T-helper 17 cell (primary cell): ENCODE measurements at regions not wholly inside any gene's neighbourhood (a gene's known extent, or its start where the extent isn't known, plus 50 kb on each side); places are given as distances from the start of the nearest gene placed in this dataset.

Experiments used
- ATAC-seq: fragments of 150-1000 bp; cut with Tn5 transposase; 2 replicates; pipeline ENCODE4 v1.10.0; 2021; ENCODE audit warnings: mild to moderate bottlenecking, moderate library complexity
- DNase-seq, 3 donors: peaks; one replicate each; pipeline versions ENCODE4 v3.0.0 to v3.0.0-alpha.2; 2020 to 2021
- H3K9me3 ChIP-seq: one replicate; pipeline ENCODE4 v1.7.0; 2013; ENCODE audit warnings: low read length, mild to moderate bottlenecking; ENCODE audit not compliant: control insufficient read depth, poor library complexity, severe bottlenecking
- H3K27ac Mint-ChIP-seq: one replicate; pipeline ENCODE4 v1.8.0; 2022; ENCODE audit warnings: mild to moderate bottlenecking, moderate library complexity, mixed read lengths
- H3K27me3 Mint-ChIP-seq: one replicate; pipeline ENCODE4 v1.8.0; 2022; ENCODE audit warnings: mixed read lengths
- H3K36me3 Mint-ChIP-seq: one replicate; pipeline ENCODE4 v1.8.0; 2022; ENCODE audit warnings: low read depth, mixed read lengths
- H3K4me1 Mint-ChIP-seq: one replicate; pipeline ENCODE4 v1.8.0; 2022; ENCODE audit warnings: mild to moderate bottlenecking, mixed read lengths
- H3K4me3 Mint-ChIP-seq: one replicate; pipeline ENCODE4 v1.8.0; 2022; ENCODE audit warnings: mild to moderate bottlenecking, moderate library complexity, mixed read lengths

- no peaks in the 10 kb centered on the region for H3K9me3 ChIP-seq
- peak overlapping the region; percentile 32 for H3K4me3 Mint-ChIP-seq
- DNase-seq = no peak
- no peaks in the 10 kb centered on the region for H3K27me3 Mint-ChIP-seq
- H3K27ac Mint-ChIP-seq = peak overlapping the region; percentile 14
- ATAC-seq = peak; percentile 50
- H3K4me1 Mint-ChIP-seq = peaks cover 5% of the 10 kb centered on the region
- H3K36me3 Mint-ChIP-seq = no peaks in the 10 kb centered on the region
Observed at GRCh38 chr14:88129306-88130056, 124.5 kb downstream of the GPR65 start.

DNA sequence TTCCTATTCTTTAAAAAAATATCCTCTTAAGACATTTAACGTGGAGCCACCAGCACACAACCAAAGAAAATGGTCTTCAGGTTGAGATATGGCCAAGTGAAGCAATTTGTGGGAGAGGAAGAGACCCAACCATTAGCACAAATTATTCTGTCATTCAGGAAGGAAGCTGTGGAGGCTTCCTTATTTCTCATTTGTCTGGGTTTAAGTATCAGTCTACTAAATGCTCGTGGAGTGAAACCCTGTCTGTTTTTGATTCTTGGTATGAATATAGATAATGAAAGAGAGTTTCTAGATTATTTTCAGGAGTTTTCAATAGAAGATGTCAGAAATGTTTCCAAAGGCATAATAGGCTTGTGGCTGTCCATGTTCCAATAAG, 125.1 kb downstream of the GPR65 start:
- H3K4me3 Mint-ChIP-seq = peak overlapping the region; percentile 32
- H3K9me3 ChIP-seq = no peaks in the 10 kb centered on the region
- no peaks in the 10 kb centered on the region for H3K36me3 Mint-ChIP-seq
- no peaks in the 10 kb centered on the region for H3K27me3 Mint-ChIP-seq
- no peak for ATAC-seq
- DNase-seq = no peak
- H3K27ac Mint-ChIP-seq = peak overlapping the region; percentile 14
- H3K4me1 Mint-ChIP-seq = peaks cover 5% of the 10 kb centered on the region
